BE2C (cell line): ENCODE measurements at regions not wholly inside any gene's neighbourhood (a gene's known extent, or its start where the extent isn't known, plus 50 kb on each side); places are given as distances from the start of the nearest gene placed in this dataset.

Source experiments
- DNase-seq: peaks from one replicate; pipeline ENCODE4 v3.0.0-alpha.2; 2020
- H3K27me3 ChIP-seq: fragments of 250-450 bp; sonication (Bioruptor Pico); 2 replicates; pipeline ENCODE4 v1.5.1; 2020; ENCODE audit warnings: mild to moderate bottlenecking
- H3K36me3 ChIP-seq: fragments of 250-450 bp; sonication (Bioruptor Pico); 2 replicates; pipeline ENCODE4 v1.5.1; 2020; ENCODE audit warnings: mild to moderate bottlenecking
- H3K4me1 ChIP-seq: fragments of 250-450 bp; sonication (Bioruptor Pico); 2 replicates; pipeline ENCODE4 v1.5.1; 2020
- H3K4me3 ChIP-seq: 2 replicates; pipeline ENCODE4 v1.5.1; 2011; ENCODE audit warnings: low read depth, low read length
- H3K9me3 ChIP-seq: fragments of 250-450 bp; sonication (Bioruptor Pico); 2 replicates; pipeline ENCODE4 v1.5.1; 2020
- TF ChIP-seq, protein P1 (sequence below): IDR thresholded peaks from 2 replicates; pipeline ENCODE4 v1.5.1; 2012; ENCODE audit warnings: mild to moderate bottlenecking, low read depth, low read length

DNA sequence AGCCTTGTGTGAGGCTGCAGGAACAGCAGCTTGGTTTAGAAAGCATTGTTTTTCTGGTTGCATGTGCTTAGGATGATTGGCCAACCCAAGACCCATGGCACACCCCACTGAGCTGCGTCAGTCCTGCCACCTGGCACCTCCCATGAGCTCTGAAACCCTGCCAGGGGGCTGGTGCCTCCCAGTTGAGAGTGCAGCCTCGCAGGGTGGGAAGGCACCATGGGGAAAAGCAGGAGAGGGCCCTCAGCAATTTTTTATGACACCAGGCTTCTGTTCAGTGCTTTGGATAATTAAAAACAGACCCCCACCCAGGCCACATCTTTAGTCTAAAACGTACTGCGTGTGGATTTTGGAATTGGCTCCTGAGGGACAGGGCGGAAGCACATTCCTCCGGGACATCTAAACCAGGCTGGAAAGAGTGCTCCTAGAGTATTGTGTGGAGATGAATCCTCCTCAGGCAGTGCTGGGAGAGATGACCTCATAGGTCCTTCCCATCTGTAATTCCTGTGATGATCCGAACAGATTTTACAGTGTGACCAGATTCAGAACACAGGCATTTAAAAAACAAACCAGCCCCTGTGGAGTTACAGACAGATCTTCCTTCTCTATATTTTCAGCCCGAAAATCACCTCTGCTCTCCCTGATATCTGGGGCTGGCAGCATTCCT, 438.3 kb downstream of the ZNF521 start:
- no peaks in the 10 kb centered on the region for H3K9me3 ChIP-seq
- TF ChIP-seq, protein P1, sequence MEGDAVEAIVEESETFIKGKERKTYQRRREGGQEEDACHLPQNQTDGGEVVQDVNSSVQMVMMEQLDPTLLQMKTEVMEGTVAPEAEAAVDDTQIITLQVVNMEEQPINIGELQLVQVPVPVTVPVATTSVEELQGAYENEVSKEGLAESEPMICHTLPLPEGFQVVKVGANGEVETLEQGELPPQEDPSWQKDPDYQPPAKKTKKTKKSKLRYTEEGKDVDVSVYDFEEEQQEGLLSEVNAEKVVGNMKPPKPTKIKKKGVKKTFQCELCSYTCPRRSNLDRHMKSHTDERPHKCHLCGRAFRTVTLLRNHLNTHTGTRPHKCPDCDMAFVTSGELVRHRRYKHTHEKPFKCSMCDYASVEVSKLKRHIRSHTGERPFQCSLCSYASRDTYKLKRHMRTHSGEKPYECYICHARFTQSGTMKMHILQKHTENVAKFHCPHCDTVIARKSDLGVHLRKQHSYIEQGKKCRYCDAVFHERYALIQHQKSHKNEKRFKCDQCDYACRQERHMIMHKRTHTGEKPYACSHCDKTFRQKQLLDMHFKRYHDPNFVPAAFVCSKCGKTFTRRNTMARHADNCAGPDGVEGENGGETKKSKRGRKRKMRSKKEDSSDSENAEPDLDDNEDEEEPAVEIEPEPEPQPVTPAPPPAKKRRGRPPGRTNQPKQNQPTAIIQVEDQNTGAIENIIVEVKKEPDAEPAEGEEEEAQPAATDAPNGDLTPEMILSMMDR: no peak
- no peaks in the 10 kb centered on the region for H3K27me3 ChIP-seq
- no peaks in the 10 kb centered on the region for H3K4me1 ChIP-seq
- no peak overlapping the region for H3K4me3 ChIP-seq
- H3K36me3 ChIP-seq: no peaks in the 10 kb centered on the region
- DNase-seq: no peak

DNA sequence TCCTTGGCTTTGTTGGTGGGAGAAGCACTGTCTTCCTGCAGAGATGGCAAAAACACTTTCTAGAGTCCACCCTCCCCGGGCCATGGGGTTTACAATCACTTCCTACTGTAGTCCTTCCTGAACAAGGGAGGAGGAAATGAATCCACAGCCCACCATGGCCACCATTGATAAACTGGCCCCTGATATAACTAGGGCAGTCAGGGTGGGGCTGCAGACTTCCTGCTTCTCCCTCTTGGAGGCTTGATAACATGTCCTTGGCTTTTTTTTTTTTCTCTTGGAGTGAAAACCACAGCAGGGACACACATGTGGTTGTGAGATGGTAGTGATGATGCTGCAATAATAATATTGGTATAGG, 437.8 kb downstream of the ZNF521 start:
- H3K9me3 ChIP-seq: no peaks in the 10 kb centered on the region
- no peak overlapping the region for H3K4me3 ChIP-seq
- DNase-seq: no peak
- H3K27me3 ChIP-seq: no peaks in the 10 kb centered on the region
- H3K4me1 ChIP-seq: no peaks in the 10 kb centered on the region
- no peaks in the 10 kb centered on the region for H3K36me3 ChIP-seq
- TF ChIP-seq, protein P1: no peak

DNA sequence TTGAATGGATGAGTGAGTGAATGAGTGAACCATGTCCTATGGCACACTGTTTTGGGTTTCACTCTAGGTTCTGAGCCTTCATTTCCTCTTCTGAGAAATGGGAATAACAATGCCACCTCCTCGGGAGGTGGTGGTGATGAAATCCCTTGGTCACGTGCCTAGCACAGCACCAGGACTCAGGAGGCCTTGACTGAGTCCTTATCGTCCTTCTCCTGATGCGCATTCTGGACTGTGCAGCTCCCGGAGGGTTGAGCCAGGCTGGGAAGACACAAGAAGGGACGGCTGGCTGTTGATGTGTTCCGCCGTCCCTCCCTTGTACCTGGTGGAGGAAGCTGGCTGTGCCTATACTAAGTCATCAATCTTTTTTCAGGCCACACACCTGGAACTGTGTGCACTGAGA, 437.3 kb downstream of the ZNF521 start:
- DNase-seq: no peak
- TF ChIP-seq, protein P1: no peak
- Histone ChIP-seq H3K4me1 (no peaks in the 10 kb centered on the region), H3K36me3 (no peaks in the 10 kb centered on the region), H3K4me3 (no peak overlapping the region), H3K27me3 (no peaks in the 10 kb centered on the region), H3K9me3 (no peaks in the 10 kb centered on the region)

DNA sequence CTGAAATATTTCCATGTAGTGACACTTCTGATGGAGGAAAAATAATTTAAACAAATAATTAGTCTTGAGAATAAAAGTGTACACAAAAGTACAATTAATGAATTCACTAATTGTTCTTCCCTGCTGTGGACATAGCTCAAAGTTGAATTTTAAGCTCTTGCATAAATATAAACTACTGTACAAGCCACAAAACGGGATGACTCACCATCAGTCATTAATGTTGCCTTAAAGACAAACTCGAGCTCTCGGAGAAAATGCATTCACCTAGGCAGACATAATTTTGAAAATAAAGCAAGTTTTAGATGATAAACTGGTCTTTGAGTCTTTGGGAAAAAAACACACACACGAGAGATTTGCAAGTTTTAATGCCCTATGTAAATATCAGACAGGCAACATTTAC, 436.4 kb downstream of the ZNF521 start:
- no peak for DNase-seq
- Histone ChIP-seq H3K9me3 (no peaks in the 10 kb centered on the region), H3K4me3 (no peak overlapping the region), H3K36me3 (no peaks in the 10 kb centered on the region), H3K27me3 (no peaks in the 10 kb centered on the region), H3K4me1 (no peaks in the 10 kb centered on the region)
- TF ChIP-seq, protein P1: no peak

DNA sequence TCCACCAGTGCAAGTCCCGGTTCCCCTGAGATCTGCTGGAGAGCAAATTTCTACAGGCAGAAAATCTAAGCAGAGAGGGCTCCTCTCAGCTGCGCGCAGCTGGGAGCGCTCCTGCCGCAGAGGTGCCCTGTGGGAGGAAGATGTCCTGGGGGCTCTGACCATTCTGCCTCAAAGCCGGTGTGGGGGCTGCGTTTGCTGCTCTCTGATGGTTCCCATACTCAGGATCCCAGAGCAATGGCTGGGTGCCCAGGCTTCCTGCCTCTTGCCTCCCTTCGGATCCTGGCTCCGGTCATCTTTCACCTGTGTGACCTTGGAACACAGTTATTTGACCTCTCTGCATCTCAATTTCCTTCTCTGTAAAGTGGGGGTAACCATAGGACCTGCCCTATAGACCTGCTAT, 434.2 kb downstream of the ZNF521 start:
- no peak for DNase-seq
- no peaks in the 10 kb centered on the region for H3K4me1 ChIP-seq
- H3K36me3 ChIP-seq: no peaks in the 10 kb centered on the region
- no peaks in the 10 kb centered on the region for H3K9me3 ChIP-seq
- no peak overlapping the region for H3K4me3 ChIP-seq
- no peaks in the 10 kb centered on the region for H3K27me3 ChIP-seq
- TF ChIP-seq, protein P1: no peak

DNA sequence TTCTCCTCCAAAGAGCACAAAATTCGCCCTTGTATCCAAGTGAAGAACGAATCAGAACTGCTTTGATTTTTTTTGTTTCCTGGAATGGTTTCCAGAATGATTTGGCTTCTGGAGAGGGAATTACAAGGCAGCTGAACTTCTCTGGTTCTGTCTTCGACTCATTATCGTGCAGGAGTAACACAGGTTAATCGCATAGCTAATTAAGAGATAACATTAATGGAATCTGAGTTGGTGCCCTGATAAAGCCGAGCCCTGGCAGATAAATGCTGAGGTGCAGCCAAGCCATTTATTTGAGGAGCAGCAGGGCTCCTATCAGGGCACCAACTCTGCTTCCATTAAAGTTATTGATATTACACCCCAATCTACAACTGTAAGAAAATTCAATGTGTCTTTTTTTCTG, 433.7 kb downstream of the ZNF521 start:
- TF ChIP-seq, protein P1: no peak
- H3K36me3 ChIP-seq: no peaks in the 10 kb centered on the region
- no peak for DNase-seq
- H3K9me3 ChIP-seq: no peaks in the 10 kb centered on the region
- no peaks in the 10 kb centered on the region for H3K4me1 ChIP-seq
- H3K27me3 ChIP-seq: no peaks in the 10 kb centered on the region
- no peak overlapping the region for H3K4me3 ChIP-seq
